ENCODE measurements at regions not wholly inside any gene's neighbourhood (a gene's known extent, or its start where the extent isn't known, plus 50 kb on each side); places are given as distances from the start of the nearest gene placed in this dataset.

- in situ Hi-C loops (cut with MboI): no loop called here
- no peak for TF ChIP-seq EZH2phosphoT487 (IDR thresholded peaks at IDR 0.05; ENCODE audit: insufficient read depth, low read depth)
- TF ChIP-seq EZH2 (IDR thresholded peaks at IDR 0.05; ENCODE audit: insufficient read depth, poor library complexity, severe bottlenecking): no peak
- DNase-seq: no peak
- 38 to 41% methylated on average over 23 of the region's 23 CpGs for WGBS, 2 experiments (ENCODE audit: low coverage in 1 of 2, low lambda C conversion rate in 2 of 2, missing lambda C conversion rate in 2 of 2)
- Histone ChIP-seq H4K20me1 (ENCODE audit: insufficient read depth) (no peaks in the 10 kb centered on the region), H3K4me2 (ENCODE audit: unreplicated experiment) (no peak overlapping the region), H2AFZ (no peak overlapping the region), H3F3A (ENCODE audit: insufficient read depth) (no peaks in the 10 kb centered on the region), H3K4me1 (ENCODE audit: insufficient read depth) (no peaks in the 10 kb centered on the region), H3K79me2 (ENCODE audit: insufficient read depth) (no peaks in the 10 kb centered on the region), H3K9ac (no peak overlapping the region), H3K27ac (no peak overlapping the region), H3K27me3 (replicated peaks; ENCODE audit: insufficient read depth) (no peaks in the 10 kb centered on the region), H3K9me2 (ENCODE audit: insufficient read depth) (no peaks in the 10 kb centered on the region), H3K9me3 (ENCODE audit: low read depth) (no peaks in the 10 kb centered on the region), H3K4me3 (no peak overlapping the region), H3K36me3 (ENCODE audit: low read depth) (no peaks in the 10 kb centered on the region)
Observed at GRCh38 chr5:3116366-3116765, 364.9 kb upstream of the IRX2 start.

- in situ Hi-C loops (cut with MboI): no loop called here
- no peak overlapping the region for H3K9ac ChIP-seq
- no peaks in the 10 kb centered on the region for H3K27me3 ChIP-seq (replicated peaks; ENCODE audit: insufficient read depth)
- no peak overlapping the region for H2AFZ ChIP-seq
- no peaks in the 10 kb centered on the region for H3K79me2 ChIP-seq (ENCODE audit: insufficient read depth)
- TF ChIP-seq EZH2phosphoT487 (IDR thresholded peaks at IDR 0.05; ENCODE audit: insufficient read depth, low read depth) (no peak), EZH2 (IDR thresholded peaks at IDR 0.05; ENCODE audit: insufficient read depth, poor library complexity, severe bottlenecking) (no peak)
- H3F3A ChIP-seq (ENCODE audit: insufficient read depth): no peaks in the 10 kb centered on the region
- H3K4me2 ChIP-seq (ENCODE audit: unreplicated experiment): no peak overlapping the region
- H3K9me2 ChIP-seq (ENCODE audit: insufficient read depth): no peaks in the 10 kb centered on the region
- H3K27ac ChIP-seq: no peak overlapping the region
- no peaks in the 10 kb centered on the region for H3K9me3 ChIP-seq (ENCODE audit: low read depth)
- no peaks in the 10 kb centered on the region for H4K20me1 ChIP-seq (ENCODE audit: insufficient read depth)
- 63 to 65% methylated on average over 14 of the region's 14 CpGs for WGBS, 2 experiments (ENCODE audit: low coverage in 1 of 2, low lambda C conversion rate in 2 of 2, missing lambda C conversion rate in 2 of 2)
- no peaks in the 10 kb centered on the region for H3K4me1 ChIP-seq (ENCODE audit: insufficient read depth)
- no peaks in the 10 kb centered on the region for H3K36me3 ChIP-seq (ENCODE audit: low read depth)
- DNase-seq: no peak
- no peak overlapping the region for H3K4me3 ChIP-seq
Observed at GRCh38 chr5:3114467-3114866, 363.0 kb upstream of the IRX2 start.

GRCh38 chr5:3110371-3110770 lies 358.9 kb upstream of the IRX2 start:
- H3K27ac ChIP-seq: no peak overlapping the region
- no peaks in the 10 kb centered on the region for H3K79me2 ChIP-seq (ENCODE audit: insufficient read depth)
- H4K20me1 ChIP-seq (ENCODE audit: insufficient read depth): no peaks in the 10 kb centered on the region
- no peaks in the 10 kb centered on the region for H3K9me3 ChIP-seq (ENCODE audit: low read depth)
- H3K4me2 ChIP-seq (ENCODE audit: unreplicated experiment): no peak overlapping the region
- H3K27me3 ChIP-seq (replicated peaks; ENCODE audit: insufficient read depth): no peaks in the 10 kb centered on the region
- TF ChIP-seq EZH2phosphoT487 (IDR thresholded peaks at IDR 0.05; ENCODE audit: insufficient read depth, low read depth) (no peak), EZH2 (IDR thresholded peaks at IDR 0.05; ENCODE audit: insufficient read depth, poor library complexity, severe bottlenecking) (no peak)
- no peaks in the 10 kb centered on the region for H3K36me3 ChIP-seq (ENCODE audit: low read depth)
- no peaks in the 10 kb centered on the region for H3K4me1 ChIP-seq (ENCODE audit: insufficient read depth)
- in situ Hi-C loops (cut with MboI): no loop called here
- no peak overlapping the region for H3K9ac ChIP-seq
- no peak for DNase-seq
- H2AFZ ChIP-seq: no peak overlapping the region
- no peak overlapping the region for H3K4me3 ChIP-seq
- WGBS, 2 experiments (ENCODE audit: low coverage in 1 of 2, low lambda C conversion rate in 2 of 2, missing lambda C conversion rate in 2 of 2): 47 to 48% methylated on average over 9 of the region's 9 CpGs
- H3K9me2 ChIP-seq (ENCODE audit: insufficient read depth): no peaks in the 10 kb centered on the region
- H3F3A ChIP-seq (ENCODE audit: insufficient read depth): no peaks in the 10 kb centered on the region

GRCh38 chr5:3107156-3107611 lies 355.7 kb upstream of the IRX2 start:
- H3K9ac ChIP-seq: no peak overlapping the region
- no peak overlapping the region for H3K27ac ChIP-seq
- no peaks in the 10 kb centered on the region for H3K36me3 ChIP-seq (ENCODE audit: low read depth)
- no peak for DNase-seq
- H2AFZ ChIP-seq: no peak overlapping the region
- H3K4me3 ChIP-seq: no peak overlapping the region
- no peaks in the 10 kb centered on the region for H3K27me3 ChIP-seq (replicated peaks; ENCODE audit: insufficient read depth)
- H3F3A ChIP-seq (ENCODE audit: insufficient read depth): no peaks in the 10 kb centered on the region
- no peaks in the 10 kb centered on the region for H3K9me2 ChIP-seq (ENCODE audit: insufficient read depth)
- H4K20me1 ChIP-seq (ENCODE audit: insufficient read depth): no peaks in the 10 kb centered on the region
- H3K9me3 ChIP-seq (ENCODE audit: low read depth): no peaks in the 10 kb centered on the region
- in situ Hi-C loops (cut with MboI): no loop called here
- WGBS, 2 experiments (ENCODE audit: low coverage in 1 of 2, low lambda C conversion rate in 2 of 2, missing lambda C conversion rate in 2 of 2): 40 to 42% methylated on average over 11 to 12 of the region's 12 CpGs
- no peak for TF ChIP-seq EZH2phosphoT487 (IDR thresholded peaks at IDR 0.05; ENCODE audit: insufficient read depth, low read depth)
- TF ChIP-seq EZH2 (IDR thresholded peaks at IDR 0.05; ENCODE audit: insufficient read depth, poor library complexity, severe bottlenecking): no peak
- no peak overlapping the region for H3K4me2 ChIP-seq (ENCODE audit: unreplicated experiment)
- H3K4me1 ChIP-seq (ENCODE audit: insufficient read depth): no peaks in the 10 kb centered on the region
- no peaks in the 10 kb centered on the region for H3K79me2 ChIP-seq (ENCODE audit: insufficient read depth)

GRCh38 chr5:3105581-3105980 lies 354.1 kb upstream of the IRX2 start:
- Histone ChIP-seq H3K36me3 (ENCODE audit: low read depth) (no peaks in the 10 kb centered on the region), H3K9me2 (ENCODE audit: insufficient read depth) (no peaks in the 10 kb centered on the region), H3K79me2 (ENCODE audit: insufficient read depth) (no peaks in the 10 kb centered on the region), H3K4me2 (ENCODE audit: unreplicated experiment) (no peak overlapping the region), H3K27me3 (replicated peaks; ENCODE audit: insufficient read depth) (no peaks in the 10 kb centered on the region), H3K9me3 (ENCODE audit: low read depth) (no peaks in the 10 kb centered on the region), H3K4me3 (no peak overlapping the region), H3K9ac (no peak overlapping the region), H3K4me1 (ENCODE audit: insufficient read depth) (no peaks in the 10 kb centered on the region), H2AFZ (no peak overlapping the region), H4K20me1 (ENCODE audit: insufficient read depth) (no peaks in the 10 kb centered on the region), H3F3A (ENCODE audit: insufficient read depth) (no peaks in the 10 kb centered on the region), H3K27ac (no peak overlapping the region)
- 24 to 30% methylated on average over 9 of the region's 9 CpGs for WGBS, 2 experiments (ENCODE audit: low coverage in 1 of 2, low lambda C conversion rate in 2 of 2, missing lambda C conversion rate in 2 of 2)
- TF ChIP-seq EZH2 (IDR thresholded peaks at IDR 0.05; ENCODE audit: insufficient read depth, poor library complexity, severe bottlenecking): no peak
- no peak for TF ChIP-seq EZH2phosphoT487 (IDR thresholded peaks at IDR 0.05; ENCODE audit: insufficient read depth, low read depth)
- in situ Hi-C loops (cut with MboI): no loop called here
- DNase-seq: no peak

All from GM23248 (cell line).